Stimulated activated memory B cell treated with anti-CD40 and anti-IgM and Interleukin-4, amounts not matched to agents 10 μg/mL and 1 μg/mL and 100 μg/mL, for 72 hours (primary cell): ENCODE measurements at regions not wholly inside any gene's neighbourhood (a gene's known extent, or its start where the extent isn't known, plus 50 kb on each side); places are given as distances from the start of the nearest gene placed in this dataset.

Source experiments
- ATAC-seq: fragments of 150-1000 bp; cut with Tn5 transposase; 2 replicates; pipeline ENCODE4 v1.10.0; 2021
- H3K27ac Mint-ChIP-seq: one replicate; pipeline ENCODE4 v1.8.0; 2022; ENCODE audit warnings: mild to moderate bottlenecking, mixed read lengths
- H3K27me3 Mint-ChIP-seq: one replicate; pipeline ENCODE4 v1.8.0; 2022; ENCODE audit warnings: mixed read lengths
- H3K36me3 Mint-ChIP-seq: one replicate; pipeline ENCODE4 v1.8.0; 2022; ENCODE audit warnings: mixed read lengths
- H3K4me1 Mint-ChIP-seq: one replicate; pipeline ENCODE4 v1.8.0; 2022; ENCODE audit warnings: mixed read lengths
- H3K4me3 Mint-ChIP-seq: one replicate; pipeline ENCODE4 v1.8.0; 2022; ENCODE audit warnings: mild to moderate bottlenecking, moderate library complexity, mixed read lengths
- H3K9me3 Mint-ChIP-seq: one replicate; pipeline ENCODE4 v1.8.0; 2022; ENCODE audit warnings: mixed read lengths

DNA sequence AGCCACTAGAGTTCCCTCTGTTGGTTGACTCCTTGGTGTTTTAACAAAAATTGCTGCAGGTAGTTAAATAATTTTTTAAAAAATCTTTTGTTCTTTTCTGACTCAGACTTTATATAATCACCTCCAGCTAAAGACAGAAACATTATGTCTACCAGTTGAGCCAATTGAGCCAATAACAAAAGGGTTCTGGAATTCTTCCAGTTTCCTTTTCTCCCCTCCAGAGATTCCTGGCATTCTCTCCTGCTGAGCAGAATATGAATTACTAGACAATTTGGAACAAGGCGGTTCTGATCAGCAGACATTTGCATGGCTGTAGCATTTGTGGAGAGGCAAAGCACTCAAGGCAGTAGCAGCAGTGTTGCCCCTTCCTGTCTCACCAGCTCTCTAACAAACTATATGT lies 144.0 kb upstream of the SLC35B3 start:
- no peak overlapping the region for H3K27ac Mint-ChIP-seq
- H3K36me3 Mint-ChIP-seq, result no peaks in the 10 kb centered on the region
- no peak overlapping the region for H3K4me3 Mint-ChIP-seq
- H3K9me3 Mint-ChIP-seq, result peaks cover 3% of the 10 kb centered on the region
- ATAC-seq, result no peak
- H3K27me3 Mint-ChIP-seq, result no peaks in the 10 kb centered on the region
- H3K4me1 Mint-ChIP-seq, result no peaks in the 10 kb centered on the region

DNA sequence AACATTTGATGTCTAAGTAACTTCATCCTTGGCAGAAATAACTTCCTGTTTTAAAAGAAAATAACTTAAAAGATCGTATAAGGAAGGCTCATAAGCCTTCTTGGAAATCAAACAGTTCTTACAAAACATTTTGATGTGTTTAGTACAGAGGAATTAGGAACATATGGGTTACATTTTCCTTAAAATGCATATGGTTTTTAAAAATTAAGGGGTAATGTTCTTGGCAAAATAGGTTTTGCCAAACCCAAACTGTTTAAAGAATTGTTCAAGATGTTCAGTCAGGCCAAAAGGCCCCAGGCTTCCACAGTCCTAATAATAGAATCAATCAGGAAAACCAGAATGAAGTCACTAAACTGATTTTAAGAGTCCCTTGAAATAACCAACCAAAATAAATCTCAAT lies 142.7 kb upstream of the SLC35B3 start:
- Mint-ChIP-seq H3K27ac (no peak overlapping the region), H3K36me3 (no peaks in the 10 kb centered on the region), H3K9me3 (peaks cover 3% of the 10 kb centered on the region), H3K4me3 (no peak overlapping the region), H3K27me3 (no peaks in the 10 kb centered on the region), H3K4me1 (no peaks in the 10 kb centered on the region)
- no peak for ATAC-seq

DNA sequence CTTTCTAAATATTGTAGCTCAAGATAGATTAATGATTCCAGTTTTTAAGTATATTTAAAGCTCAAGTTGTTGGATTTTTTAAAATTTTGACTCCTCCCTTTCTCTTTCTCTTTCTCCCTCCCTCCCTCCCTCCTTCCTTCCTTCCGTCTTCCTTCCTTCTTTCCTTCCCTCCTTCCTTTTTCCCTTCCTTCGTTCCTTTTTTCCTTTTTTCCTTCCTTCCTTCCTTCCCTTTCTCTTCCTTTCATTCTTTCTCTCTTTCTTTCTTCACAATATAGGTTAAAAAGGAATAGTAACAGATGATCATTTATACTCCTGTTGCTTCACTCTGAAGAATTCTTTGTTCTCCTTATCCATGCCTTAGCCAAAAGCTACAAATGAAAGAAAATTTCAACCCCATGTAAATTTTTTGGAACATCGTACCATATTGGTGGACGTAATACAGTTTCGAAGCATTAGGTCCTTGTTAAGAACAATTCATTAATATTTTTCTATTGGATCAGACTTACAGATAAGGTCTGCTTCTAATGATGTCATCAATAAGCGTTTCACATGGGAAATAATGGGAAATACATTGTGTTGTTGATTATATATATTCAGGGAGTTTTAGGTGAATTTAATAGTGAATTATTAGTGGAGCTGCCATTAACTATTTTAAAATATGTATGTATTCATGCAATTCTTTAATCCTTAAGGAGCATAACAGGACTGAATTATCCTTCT lies 139.6 kb upstream of the SLC35B3 start:
- no peaks in the 10 kb centered on the region for H3K36me3 Mint-ChIP-seq
- ATAC-seq, result no peak
- no peak overlapping the region for H3K27ac Mint-ChIP-seq
- H3K4me1 Mint-ChIP-seq, result no peaks in the 10 kb centered on the region
- no peak overlapping the region for H3K4me3 Mint-ChIP-seq
- peaks cover 3% of the 10 kb centered on the region for H3K9me3 Mint-ChIP-seq
- H3K27me3 Mint-ChIP-seq, result no peaks in the 10 kb centered on the region

DNA sequence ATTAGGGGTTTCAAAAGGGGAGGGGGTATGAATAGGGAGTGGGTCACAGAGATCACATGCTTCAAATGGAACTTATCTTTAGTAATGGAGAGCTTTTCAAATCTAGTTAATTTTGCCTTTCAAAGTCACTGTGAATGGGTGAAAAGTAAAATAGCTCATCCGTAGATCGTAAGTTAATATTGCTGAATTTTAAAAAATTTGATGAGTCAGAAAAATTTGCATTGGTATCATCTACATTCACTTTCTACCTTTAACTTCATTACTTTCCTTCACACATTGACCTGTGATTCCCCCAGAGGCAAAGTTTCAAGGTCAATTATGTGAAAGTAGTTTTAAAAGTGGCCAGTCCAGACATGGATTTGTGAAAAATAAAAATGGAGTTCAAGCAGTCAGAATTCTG lies 139.0 kb upstream of the SLC35B3 start:
- Mint-ChIP-seq H3K27ac (no peak overlapping the region), H3K4me1 (no peaks in the 10 kb centered on the region), H3K27me3 (no peaks in the 10 kb centered on the region), H3K36me3 (no peaks in the 10 kb centered on the region), H3K9me3 (peaks cover 3% of the 10 kb centered on the region), H3K4me3 (no peak overlapping the region)
- ATAC-seq, result no peak

DNA sequence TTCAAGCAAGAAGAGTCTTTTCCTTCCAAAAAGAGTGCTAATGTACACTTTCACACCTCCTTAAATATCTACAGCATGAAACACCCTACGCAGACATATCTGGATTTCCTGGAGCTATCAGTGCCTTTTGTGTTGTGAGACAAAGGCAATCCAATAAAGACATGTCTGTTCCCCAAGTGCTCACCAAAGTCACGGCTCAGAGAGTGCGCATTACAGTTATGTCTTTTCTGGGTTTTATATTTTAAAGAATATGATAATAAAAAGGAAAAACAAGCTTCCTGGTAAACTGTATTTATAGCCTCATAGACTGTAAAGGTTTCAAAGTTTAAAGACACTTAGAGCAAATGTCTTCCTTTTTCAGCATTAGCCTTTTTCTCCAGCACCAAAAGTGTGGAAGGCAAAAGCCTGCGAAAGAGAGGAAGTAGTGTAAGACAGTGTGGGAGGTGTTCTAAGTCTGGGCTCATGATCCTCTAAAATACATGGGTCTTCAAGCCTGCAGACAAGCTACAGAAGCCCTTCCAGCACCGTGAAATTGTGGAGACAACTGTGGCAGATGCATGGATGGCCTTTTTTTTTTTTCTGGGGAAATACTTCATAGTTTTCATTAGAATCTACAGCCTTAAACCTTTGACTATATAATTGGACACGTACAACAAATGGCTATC lies 135.0 kb upstream of the SLC35B3 start:
- Mint-ChIP-seq H3K4me3 (no peak overlapping the region), H3K4me1 (no peaks in the 10 kb centered on the region), H3K27ac (no peak overlapping the region), H3K27me3 (no peaks in the 10 kb centered on the region), H3K36me3 (no peaks in the 10 kb centered on the region), H3K9me3 (peaks cover 3% of the 10 kb centered on the region)
- no peak for ATAC-seq

DNA sequence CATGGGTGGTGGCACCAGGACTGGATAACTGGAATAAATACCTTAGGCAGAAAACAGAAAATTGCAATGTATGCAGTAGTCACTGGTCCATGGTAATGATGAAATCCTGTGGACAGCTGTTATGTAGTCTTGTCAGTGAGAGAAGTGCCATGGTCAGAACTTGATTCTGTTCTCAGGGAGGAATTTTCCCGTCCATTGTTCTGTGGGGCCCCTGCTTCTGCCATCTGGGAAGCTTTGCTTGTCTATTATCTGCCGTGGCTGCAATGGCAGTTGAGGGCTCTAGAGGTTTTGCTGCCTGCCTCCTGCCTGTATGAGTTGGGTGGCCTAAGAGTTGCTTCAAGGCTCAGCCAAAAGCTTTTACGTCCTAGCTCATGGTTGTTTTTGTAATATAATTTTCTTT lies 126.8 kb upstream of the SLC35B3 start:
- Mint-ChIP-seq H3K27me3 (no peaks in the 10 kb centered on the region), H3K4me3 (no peak overlapping the region), H3K9me3 (no peaks in the 10 kb centered on the region), H3K4me1 (no peaks in the 10 kb centered on the region), H3K36me3 (no peaks in the 10 kb centered on the region), H3K27ac (no peak overlapping the region)
- no peak for ATAC-seq

DNA sequence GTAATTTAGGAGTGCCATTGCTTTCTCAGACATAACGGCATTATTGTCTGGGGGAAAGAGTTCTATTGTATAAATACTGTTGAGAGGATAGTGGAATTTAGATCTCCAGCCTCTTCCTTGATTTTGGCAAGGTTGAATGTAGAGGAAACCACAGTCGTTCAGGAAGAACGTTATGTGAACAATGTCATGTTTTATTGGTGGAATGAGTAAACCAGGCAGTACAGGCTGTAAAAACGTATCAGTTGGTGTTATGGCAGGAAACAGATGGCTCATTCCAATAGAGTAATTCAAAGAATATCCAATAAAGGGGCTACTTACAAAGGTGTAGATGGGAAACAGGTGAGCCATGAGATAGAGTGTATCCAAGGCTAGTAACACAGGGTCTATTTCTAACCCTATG lies 123.6 kb upstream of the SLC35B3 start:
- H3K9me3 Mint-ChIP-seq, result no peaks in the 10 kb centered on the region
- no peak for ATAC-seq
- no peak overlapping the region for H3K4me3 Mint-ChIP-seq
- H3K4me1 Mint-ChIP-seq, result no peaks in the 10 kb centered on the region
- H3K27ac Mint-ChIP-seq, result no peak overlapping the region
- no peaks in the 10 kb centered on the region for H3K27me3 Mint-ChIP-seq
- H3K36me3 Mint-ChIP-seq, result no peaks in the 10 kb centered on the region

DNA sequence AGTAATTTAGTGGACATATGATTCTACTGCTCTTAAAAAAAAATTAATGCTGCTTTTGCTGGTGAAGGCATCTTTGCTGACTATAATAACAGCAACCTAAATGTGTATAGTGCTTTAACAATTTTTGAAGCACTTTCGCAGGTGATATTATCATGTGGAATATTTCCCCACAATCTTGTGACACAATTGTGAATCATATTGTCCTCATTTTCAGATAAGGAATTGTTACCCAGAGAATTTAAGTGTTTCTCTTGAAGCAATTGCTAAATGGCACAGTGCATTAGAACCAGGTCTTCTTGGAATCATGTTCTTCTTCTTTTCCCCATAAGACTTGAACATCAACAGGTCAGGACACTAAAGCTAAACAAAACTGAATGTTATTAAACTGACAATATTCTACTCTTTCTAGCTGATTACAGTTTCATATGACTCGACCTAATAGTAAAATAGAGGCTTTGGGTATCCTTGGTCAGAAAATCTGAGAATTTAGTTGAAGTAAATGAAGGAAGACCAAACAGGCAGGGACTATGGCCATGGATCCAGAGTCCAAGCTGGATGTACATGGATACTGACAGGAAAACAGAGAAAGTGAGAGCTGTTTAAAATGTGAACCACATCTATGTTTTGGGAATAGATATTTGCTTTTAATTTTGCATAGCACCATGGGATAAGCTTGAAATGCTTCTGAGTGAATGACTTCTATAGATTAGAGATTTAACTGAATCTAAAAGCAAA lies 121.8 kb upstream of the SLC35B3 start:
- ATAC-seq, result no peak
- no peaks in the 10 kb centered on the region for H3K27me3 Mint-ChIP-seq
- H3K4me1 Mint-ChIP-seq, result no peaks in the 10 kb centered on the region
- H3K27ac Mint-ChIP-seq, result no peak overlapping the region
- no peak overlapping the region for H3K4me3 Mint-ChIP-seq
- no peaks in the 10 kb centered on the region for H3K36me3 Mint-ChIP-seq
- no peaks in the 10 kb centered on the region for H3K9me3 Mint-ChIP-seq

DNA sequence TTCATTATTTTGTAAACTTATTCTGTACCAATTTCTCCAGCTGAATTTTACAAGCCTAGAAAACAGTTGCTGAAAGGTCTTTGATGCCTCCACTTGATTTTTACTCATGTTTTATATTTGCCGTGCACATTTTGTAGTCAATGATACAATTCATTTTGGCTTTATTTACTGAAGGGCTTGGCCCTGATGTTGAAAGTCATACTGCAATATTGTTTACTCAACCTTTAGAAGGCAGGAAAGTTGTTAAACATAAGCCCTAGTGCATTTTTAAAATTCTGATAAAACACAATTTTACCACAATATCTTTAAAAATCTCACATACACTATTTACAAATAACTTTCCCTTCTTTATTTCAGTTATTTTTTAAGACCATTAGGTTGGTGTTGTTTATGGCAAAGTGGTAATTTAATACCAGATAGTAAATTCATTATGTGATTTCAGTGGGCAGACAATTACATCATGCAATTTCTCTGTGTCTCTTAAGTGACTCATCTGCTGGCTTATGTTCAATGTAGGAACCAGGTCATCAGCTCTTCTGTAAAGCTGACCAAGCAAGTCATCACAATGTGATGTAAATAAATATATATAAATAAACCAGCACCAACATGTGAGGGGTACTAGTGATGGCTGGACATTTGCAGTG lies 121.1 kb upstream of the SLC35B3 start:
- H3K9me3 Mint-ChIP-seq, result no peaks in the 10 kb centered on the region
- no peak overlapping the region for H3K27ac Mint-ChIP-seq
- H3K36me3 Mint-ChIP-seq, result no peaks in the 10 kb centered on the region
- H3K27me3 Mint-ChIP-seq, result no peaks in the 10 kb centered on the region
- no peak overlapping the region for H3K4me3 Mint-ChIP-seq
- no peak for ATAC-seq
- no peaks in the 10 kb centered on the region for H3K4me1 Mint-ChIP-seq

DNA sequence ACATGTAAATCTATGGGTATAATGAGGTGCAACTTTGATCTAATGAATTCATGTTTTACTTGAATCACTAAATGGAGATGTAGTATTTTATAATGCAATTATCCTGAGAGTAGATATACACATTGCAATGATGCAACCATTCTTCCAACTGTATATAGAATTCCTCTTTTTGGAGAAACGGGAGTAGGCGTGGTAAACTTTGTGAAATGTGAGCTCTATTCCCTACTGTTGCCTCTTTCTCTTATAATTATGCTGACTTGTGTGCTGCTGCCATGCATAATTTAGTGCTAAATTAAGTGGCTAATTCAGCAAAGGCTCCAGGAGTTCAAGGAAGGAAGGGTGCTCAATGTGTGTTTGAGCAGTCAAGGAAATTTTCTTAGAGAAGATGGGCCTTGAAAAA lies 116.6 kb upstream of the SLC35B3 start:
- no peak overlapping the region for H3K4me3 Mint-ChIP-seq
- no peak for ATAC-seq
- H3K9me3 Mint-ChIP-seq, result no peaks in the 10 kb centered on the region
- H3K27me3 Mint-ChIP-seq, result no peaks in the 10 kb centered on the region
- no peaks in the 10 kb centered on the region for H3K4me1 Mint-ChIP-seq
- no peak overlapping the region for H3K27ac Mint-ChIP-seq
- no peaks in the 10 kb centered on the region for H3K36me3 Mint-ChIP-seq

DNA sequence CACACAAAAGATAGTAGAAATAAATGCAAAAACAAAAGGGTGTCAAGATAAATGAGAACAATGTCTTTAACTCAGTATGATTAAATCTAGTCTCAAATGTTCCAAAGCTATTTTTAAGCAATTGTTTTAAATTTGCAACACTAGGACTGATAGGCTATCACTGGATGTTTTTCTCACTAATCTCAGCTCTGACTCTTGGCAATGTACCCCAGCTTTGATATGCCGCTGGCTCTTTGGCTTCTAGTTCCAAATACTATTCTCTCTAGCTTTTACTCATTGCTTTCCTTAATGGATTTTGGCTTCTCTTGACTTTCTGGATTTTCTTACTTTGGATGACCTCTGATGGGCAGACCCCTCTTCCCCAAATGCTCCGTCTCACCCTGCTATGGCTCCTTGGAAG lies 116.0 kb upstream of the SLC35B3 start:
- Mint-ChIP-seq H3K36me3 (no peaks in the 10 kb centered on the region), H3K4me1 (no peaks in the 10 kb centered on the region), H3K27ac (no peak overlapping the region), H3K27me3 (no peaks in the 10 kb centered on the region), H3K9me3 (no peaks in the 10 kb centered on the region), H3K4me3 (no peak overlapping the region)
- no peak for ATAC-seq

DNA sequence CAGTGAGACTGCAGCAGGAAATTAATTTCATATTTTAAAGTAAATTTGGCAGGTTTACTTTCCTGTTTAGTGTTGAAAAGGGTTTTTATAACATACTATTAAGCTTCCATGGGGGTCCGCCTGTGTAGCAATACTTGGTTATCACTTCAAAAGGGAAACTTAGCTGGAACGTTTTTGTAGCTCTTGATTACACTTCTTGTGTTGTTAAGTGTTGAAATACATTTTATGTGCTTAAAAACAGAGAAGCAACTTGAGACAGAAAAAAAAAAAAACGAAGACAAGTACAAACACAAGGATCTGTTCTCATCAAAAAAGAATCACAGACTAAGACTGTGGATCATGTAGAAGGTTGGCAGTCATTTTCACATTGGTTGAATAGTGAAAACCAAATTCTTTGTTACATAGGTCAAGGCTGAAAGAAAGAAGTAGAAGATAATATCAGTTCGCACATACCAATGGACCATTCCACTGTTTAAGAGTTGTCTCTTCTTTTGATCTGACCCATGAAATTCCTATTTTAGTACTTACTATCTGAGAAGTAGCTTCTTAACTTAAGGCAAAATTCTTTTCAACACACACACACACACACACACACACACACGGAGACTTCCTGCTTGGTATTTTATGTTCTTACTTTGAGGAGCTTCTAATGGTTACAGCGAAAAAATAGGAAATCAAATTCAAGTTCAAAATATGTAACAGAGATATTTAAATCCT lies 113.9 kb upstream of the SLC35B3 start:
- H3K27ac Mint-ChIP-seq, result no peak overlapping the region
- H3K36me3 Mint-ChIP-seq, result no peaks in the 10 kb centered on the region
- no peaks in the 10 kb centered on the region for H3K4me1 Mint-ChIP-seq
- no peak overlapping the region for H3K4me3 Mint-ChIP-seq
- no peaks in the 10 kb centered on the region for H3K9me3 Mint-ChIP-seq
- no peaks in the 10 kb centered on the region for H3K27me3 Mint-ChIP-seq
- ATAC-seq, result no peak

DNA sequence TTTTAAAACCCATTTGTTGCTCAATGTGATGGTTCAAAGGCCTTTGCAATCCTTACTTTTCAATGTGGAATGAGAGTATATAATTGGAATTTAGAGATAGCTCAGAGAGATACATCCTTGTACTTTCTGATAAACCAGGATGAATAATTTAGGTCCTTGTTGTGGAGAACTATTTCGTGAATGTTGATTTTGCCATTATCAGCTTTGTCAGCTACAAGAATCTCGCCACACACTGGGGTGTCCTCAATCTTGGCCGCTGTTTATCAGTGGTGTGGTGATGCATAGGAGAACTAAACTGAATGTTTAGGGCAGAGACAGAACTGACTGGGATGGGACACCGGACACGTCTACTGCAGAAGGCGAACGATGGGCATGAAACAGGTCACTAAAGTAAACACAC lies 111.2 kb upstream of the SLC35B3 start:
- Mint-ChIP-seq H3K4me3 (no peak overlapping the region), H3K9me3 (no peaks in the 10 kb centered on the region), H3K36me3 (no peaks in the 10 kb centered on the region), H3K4me1 (no peaks in the 10 kb centered on the region), H3K27me3 (no peaks in the 10 kb centered on the region), H3K27ac (no peak overlapping the region)
- ATAC-seq, result no peak

DNA sequence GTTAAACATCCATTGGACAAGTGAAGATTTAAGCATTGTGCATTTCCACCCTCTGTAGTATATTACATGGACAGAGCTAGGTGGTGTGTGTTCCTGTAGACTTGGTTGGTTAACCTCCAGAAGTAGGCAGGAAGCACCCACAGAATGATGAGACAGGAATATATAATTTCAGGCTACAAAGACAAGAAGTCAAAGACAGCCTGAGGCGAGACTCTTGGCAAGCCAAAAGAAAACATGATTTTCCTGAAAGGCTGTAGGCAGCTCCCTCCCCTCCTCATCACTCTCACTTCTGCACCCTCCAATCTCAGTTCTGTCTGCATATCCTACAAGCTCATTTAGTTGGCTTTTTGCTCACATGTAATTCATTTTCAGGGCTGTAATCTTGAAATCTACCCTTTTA lies 110.0 kb upstream of the SLC35B3 start:
- Mint-ChIP-seq H3K27ac (no peak overlapping the region), H3K27me3 (no peaks in the 10 kb centered on the region), H3K4me3 (no peak overlapping the region), H3K9me3 (peaks cover 6% of the 10 kb centered on the region), H3K36me3 (no peaks in the 10 kb centered on the region), H3K4me1 (no peaks in the 10 kb centered on the region)
- ATAC-seq, result no peak

DNA sequence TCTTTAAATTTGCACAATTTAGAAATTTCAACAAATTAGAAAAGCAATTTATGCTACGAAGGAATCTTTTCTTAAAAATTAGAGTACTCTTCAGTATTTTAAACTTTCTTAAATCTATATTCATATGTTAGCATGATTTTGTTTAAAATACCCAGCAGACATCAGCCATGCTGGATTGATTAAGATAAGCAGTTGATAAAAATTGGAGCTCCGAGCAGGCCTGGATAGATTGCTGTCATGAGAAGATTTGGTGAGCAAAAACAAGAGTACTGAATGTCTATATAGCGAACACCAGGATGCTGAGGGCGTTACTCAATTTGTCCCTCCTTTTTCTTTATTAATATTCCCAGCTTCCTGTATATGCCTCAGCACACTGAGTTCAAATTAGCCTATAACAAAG lies 108.4 kb upstream of the SLC35B3 start:
- Mint-ChIP-seq H3K27ac (no peak overlapping the region), H3K27me3 (no peaks in the 10 kb centered on the region), H3K4me3 (no peak overlapping the region), H3K4me1 (no peaks in the 10 kb centered on the region), H3K9me3 (peaks cover 14% of the 10 kb centered on the region), H3K36me3 (no peaks in the 10 kb centered on the region)
- ATAC-seq, result no peak
